ENCODE measurements at regions not wholly inside any gene's neighbourhood (a gene's known extent, or its start where the extent isn't known, plus 50 kb on each side); places are given as distances from the start of the nearest gene placed in this dataset.

DNA sequence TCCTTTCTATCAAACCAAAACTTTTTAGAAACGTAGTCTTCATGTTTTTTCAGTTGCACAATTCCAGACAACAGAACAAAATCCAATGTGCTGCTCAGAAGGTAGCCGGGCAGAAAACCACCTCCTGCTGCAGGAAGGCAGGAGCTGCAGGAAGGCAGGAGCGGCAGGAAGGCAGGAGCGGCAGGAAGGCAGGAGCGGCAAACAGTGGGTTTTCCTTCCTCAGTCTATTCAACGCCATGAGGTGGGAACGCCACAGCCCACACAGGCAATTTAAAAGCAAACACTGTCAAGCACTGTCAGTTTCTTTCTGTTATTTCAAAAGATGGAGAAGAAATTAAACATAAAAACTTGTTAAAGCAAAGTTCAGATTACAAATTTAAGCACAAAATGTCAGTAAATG is 601.2 kb upstream of the SALL3 start:
- TF ChIP-seq, protein P1, sequence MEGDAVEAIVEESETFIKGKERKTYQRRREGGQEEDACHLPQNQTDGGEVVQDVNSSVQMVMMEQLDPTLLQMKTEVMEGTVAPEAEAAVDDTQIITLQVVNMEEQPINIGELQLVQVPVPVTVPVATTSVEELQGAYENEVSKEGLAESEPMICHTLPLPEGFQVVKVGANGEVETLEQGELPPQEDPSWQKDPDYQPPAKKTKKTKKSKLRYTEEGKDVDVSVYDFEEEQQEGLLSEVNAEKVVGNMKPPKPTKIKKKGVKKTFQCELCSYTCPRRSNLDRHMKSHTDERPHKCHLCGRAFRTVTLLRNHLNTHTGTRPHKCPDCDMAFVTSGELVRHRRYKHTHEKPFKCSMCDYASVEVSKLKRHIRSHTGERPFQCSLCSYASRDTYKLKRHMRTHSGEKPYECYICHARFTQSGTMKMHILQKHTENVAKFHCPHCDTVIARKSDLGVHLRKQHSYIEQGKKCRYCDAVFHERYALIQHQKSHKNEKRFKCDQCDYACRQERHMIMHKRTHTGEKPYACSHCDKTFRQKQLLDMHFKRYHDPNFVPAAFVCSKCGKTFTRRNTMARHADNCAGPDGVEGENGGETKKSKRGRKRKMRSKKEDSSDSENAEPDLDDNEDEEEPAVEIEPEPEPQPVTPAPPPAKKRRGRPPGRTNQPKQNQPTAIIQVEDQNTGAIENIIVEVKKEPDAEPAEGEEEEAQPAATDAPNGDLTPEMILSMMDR (IDR thresholded peaks at IDR 0.05; ENCODE audit: borderline replicate concordance, extremely low read depth, low read length, poor library complexity, severe bottlenecking) = no peak
- no peak for TF ChIP-seq EZH2 (IDR thresholded peaks at IDR 0.05; ENCODE audit: borderline replicate concordance, low read depth, low read length, severe bottlenecking)

Measured in DND-41 (cell line).